ENCODE measurements at regions not wholly inside any gene's neighbourhood (a gene's known extent, or its start where the extent isn't known, plus 50 kb on each side); places are given as distances from the start of the nearest gene placed in this dataset.

- TF ChIP-seq SIN3A (IDR thresholded peaks at IDR 0.05; ENCODE audit: borderline replicate concordance, insufficient read depth, low read depth, low read length) = no peak
- TF ChIP-seq CTCF (IDR thresholded peaks at IDR 0.05) = no peak
- TF ChIP-seq POLR2AphosphoS5 (IDR thresholded peaks at IDR 0.05; ENCODE audit: low read depth, low read length) = no peak
These were observed 152.3 kb downstream of the IPMK start for GRCh38 chr10:58115218-58116050.

All from Panc1 (cell line).